ENCODE measurements at regions not wholly inside any gene's neighbourhood (a gene's known extent, or its start where the extent isn't known, plus 50 kb on each side); places are given as distances from the start of the nearest gene placed in this dataset.

DNA sequence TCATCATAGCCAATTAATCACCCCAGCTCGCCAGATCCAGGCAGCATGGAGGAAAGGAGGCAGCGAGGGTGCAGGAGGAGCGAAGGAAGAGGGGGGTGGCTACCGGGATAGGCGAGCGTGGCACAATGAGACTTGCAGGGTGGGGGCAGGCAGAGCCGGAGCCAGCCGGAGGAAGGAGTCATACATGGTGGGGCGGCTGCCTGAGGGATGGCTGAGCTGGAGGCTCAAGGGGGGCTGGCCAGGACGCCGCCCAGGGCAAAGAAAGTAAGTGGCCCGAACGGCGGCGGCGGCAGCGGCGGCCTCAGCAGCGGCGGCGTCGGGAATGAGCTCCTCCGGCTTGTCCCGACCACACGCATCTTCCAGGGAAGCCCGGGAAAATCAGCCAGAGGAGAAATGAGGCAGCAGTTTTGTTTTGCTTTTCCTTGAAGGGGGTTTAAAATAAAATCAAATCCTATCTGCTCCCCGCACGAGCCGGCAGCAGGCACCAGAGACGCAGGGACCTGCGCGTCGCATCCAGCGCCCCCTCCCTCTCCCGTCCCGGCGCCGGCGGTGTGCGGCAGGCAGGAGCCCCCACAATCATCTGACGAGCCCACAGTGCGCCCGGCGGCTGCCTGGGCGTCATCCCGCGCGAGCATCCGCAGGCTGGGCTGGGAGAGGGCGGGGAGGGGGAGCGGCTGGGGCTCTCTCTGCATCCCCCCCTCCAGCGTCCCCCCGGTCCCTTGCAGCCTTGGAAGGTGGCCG lies 263.6 kb downstream of the CTTN start:
- DNase-seq, result no peak

DNA sequence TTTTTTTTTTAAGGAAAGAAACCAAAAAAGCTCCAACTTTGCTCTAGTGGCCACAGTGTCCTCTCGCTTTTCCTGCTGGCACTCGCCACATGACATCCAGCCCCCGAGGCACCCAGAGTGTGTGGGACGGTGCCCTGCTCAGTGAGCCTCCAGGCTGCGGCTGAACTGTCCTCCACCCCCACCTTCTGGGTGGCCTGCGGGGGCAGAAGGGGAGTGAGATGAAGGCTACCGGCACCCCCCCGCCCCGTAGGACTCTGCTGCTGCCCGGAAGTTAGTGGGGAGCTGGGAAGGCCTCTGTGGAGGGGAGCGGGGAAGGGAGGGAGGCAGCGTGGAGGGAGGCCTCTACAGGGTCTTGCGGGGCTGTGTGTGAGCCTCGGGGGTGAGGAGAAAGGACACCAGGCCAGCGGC lies 264.4 kb downstream of the CTTN start:
- no peak for DNase-seq

DNA sequence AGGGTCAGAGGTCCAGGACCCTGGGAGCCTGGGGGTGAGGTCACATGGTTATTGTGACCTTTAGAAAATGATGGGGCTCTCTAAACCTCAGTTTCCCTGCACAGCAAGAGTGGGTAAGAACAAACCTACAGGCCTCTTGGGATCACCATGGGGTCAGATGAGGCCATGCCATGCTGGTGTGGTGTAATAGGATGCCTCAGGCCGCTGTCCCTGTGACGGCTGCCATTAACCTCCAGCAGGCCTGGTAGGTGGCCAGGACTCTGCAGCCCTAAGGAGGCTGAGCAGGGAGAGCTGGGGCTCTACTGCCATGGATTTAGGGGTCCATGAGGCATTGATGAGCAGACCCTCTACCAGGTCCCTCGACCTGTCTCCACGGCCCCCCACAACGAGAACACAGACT lies 265.5 kb downstream of the CTTN start:
- no peak for DNase-seq

DNA sequence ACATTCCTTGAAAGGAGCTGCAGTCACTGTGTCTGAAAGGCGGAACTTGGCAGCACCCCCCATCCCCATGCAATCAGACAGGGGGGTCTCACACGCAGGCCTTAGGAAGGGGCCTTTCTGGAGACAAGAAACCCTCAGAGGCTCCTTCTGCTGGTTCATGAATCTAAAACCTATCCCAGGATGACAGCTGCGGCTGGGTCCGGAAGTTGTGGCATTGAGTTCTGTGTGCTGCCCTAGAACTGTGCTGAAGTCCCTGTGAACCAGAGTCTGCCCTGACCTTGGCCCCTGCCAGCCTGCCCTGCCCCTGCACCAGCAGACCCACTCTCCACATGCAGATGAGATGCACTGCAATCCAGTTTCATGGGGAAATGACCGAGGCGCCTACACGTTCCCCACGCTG lies 268.0 kb downstream of the CTTN start:
- no peak for DNase-seq

DNA sequence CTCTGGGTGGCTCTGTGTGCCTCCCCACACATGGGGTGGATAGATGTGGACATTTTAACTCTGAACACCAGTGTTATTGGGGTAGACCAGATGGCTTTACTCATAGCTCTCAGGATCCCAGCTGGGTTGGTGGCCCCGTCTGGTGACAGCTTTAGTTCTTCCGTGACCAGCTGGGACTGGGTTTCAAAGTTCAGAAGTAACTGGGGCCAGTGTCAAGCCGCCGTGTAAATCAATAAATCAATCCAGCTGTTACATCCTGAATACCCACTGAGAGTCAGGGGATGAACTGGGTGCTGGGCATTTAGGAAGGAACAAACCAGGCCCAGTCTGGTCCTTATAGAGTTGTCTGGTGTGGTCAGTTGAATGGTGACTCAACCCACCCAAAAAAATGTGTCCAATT lies 269.4 kb downstream of the CTTN start:
- no peak for DNase-seq

DNA sequence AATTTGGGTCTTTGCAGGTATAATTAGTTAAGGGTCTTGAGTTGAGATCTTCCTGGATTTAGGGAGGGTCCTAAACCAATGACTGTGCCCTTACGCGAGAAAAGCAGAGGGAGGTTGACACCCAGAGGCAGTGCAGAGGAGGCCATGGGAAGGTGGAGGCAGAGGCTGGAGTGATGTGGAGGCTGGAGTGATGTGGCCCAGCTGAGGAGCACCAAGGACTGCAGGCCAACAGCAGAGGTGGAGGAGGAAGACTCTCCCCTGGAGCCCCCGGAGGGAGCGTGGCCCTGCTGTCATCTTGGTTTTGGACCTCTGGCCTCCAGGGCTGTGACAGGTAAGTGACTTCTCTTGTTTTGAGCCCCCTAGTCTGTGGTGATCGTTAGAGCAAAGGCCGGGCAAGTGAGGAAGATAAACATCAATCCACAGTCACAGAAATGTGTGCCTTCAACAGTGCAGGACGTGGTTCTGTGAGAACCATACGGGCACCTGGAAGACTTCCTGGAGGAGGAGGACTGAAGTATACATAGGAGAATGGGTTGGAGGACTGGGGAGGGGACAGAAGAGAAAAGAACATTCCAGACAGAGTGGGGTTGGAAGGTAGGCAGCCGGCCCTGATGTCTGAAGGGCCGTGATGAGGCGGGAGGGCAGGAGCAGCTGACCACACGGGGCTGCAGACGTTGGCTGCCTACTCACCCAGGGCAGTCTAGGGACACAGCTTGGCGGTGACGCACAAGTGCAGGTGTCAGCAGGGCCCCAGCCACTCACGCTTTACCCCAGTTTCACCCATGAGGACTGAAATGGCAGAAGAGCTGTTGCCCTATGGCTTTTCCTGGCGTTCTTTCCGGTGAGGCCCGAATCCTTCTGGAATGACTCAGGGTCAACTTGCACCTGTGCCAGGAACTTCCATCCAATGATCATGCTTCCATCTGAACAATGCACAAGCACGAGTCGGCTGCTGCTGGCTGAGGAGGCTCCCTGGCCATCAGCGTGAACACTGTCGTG lies 270.2 kb downstream of the CTTN start:
- no peak for DNase-seq

DNA sequence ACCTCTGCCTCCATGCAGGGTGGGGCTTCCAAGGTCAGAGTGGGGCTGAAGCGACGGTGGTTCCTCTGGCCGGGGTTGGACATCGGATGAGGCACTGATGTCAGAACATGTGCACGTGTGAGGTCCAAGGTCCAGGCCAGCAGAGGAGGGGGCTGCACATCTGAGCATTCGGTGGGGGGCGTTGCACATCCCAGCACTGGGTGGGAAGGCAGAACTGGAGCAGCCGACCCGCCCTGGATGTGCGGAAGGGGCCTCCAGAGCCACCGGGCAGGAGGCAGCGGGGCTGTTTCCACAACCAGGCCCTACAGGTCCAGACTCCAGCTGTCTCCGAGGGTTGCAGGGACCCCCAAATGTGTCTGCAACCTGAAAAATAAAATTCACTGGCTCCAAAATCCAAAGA lies 271.0 kb downstream of the CTTN start:
- DNase-seq, result no peak

DNA sequence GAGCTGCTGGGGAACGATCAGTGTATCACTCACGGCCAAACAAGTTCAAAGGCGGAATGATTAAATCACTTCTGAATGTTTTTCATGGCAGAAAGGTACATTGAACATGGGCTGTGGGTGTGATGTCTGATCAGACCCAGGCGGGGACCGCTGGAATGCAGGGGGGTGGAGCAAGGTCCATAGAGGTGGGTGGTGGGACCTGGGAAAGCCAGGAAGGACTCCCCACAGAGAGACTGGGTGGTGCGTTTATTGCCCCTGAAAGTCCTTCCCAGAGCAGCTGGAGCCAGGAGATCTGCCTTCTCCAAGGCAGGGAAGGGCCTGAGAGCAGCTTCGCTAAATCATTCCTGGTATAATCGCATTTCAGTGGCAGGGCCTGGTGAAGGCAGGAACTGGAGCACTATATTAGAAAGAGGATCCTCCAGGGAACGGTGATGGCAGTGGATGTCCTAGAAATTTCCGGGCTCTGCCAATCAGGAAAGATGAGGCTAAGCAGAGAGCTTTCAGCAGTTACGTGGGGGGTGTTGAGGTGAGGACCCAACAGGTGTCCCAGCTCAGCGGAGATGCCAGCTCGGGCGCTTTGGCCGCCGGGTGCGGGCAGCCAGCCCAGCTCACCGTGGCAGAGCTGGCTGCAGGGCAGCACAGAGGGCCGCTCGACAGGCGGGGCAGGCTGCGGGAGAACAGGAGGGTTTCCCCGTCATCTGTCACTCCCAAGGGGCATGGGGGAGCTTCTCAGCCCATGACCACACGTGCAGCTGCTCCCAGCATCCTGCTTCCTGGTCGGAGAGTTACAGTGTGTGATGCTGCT lies 271.7 kb downstream of the CTTN start:
- no peak for DNase-seq

DNA sequence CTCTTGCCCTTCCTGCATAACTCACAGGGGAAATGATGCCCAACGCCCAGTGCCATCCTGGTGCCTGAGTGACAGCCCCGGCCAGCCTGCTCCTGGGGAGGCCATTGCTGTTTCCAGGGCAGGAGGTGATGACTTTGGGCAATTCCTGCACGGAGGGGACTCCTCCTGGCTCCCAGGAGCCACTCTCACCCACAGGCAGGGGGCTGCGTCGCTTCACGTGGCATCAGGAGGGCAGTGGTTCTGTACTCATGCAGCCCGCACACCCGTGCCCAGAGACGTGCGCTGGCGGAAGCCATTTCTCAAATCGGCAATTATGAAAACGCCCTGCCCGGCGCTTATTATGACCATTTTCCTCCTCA lies 272.3 kb downstream of the CTTN start:
- no peak for DNase-seq

DNA sequence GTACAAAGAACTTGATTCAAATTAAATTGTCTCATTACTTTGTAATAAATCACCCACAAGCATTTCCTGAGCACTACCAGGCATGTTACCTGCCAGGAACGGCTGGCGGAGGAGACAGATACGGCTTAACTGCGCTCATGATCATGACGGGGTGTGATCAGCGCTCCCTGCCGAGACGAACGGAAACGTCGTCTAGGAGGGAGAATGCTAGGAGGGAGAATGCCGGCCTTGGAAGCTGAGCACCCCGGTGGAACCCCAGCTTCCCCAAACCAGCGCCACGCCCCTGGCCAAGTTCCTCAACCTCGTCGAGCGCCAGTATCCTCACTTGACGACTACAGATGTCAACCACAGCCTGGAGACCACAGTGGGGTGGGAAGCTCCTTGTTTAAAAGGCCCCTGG lies 272.8 kb downstream of the CTTN start:
- no peak for DNase-seq

DNA sequence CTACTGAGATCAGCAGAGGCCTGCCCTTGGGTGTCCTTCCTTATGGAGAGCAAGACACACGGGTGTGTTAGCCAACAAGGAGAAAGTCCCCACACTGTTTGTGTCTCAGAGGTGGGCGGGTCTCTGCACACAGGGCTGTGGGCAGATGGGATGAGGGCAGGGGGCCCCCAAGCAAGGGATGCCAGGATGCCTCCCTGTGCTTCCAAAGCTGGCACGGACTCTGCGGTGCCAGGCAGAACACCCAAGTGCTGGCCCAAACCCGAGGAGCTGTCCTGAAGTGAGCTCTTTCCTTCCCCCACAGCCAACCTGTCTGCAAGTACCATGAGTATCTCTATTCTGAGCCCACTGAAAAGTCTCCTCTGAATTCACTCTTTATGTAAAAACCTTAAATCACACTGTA lies 273.3 kb downstream of the CTTN start:
- no peak for DNase-seq

DNA sequence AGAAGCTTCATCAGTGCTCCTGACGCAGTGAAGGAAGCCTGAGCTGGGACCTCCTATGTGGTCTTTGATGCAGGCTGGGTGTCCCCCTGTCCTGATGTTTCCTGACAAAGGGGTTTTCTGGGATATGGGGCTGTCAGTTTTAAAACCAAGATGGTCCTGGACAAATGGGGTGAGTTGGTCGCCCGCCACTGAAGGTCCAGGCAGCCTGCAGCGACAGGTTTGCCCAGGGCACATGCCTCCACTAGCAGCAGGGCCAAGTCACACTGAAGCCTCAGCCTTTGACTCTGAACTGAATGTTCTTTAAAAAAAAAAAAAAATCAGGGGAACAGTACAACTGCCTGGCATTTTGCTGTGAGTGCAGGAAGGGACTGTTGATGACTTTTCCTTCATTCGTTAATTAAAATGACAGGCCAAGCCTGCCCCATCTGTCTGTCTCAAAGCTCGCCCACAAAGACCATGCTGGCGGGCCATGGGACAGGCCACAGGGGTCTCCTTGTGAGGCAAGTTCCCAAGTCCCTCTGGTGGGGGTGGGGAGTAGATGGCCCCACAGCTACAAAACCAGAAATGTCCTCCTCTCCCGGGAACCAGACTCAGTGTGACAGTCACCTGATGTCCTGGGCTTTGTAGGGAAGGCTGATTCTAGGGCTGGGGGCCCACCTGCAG lies 274.8 kb downstream of the CTTN start:
- DNase-seq, result no peak

DNA sequence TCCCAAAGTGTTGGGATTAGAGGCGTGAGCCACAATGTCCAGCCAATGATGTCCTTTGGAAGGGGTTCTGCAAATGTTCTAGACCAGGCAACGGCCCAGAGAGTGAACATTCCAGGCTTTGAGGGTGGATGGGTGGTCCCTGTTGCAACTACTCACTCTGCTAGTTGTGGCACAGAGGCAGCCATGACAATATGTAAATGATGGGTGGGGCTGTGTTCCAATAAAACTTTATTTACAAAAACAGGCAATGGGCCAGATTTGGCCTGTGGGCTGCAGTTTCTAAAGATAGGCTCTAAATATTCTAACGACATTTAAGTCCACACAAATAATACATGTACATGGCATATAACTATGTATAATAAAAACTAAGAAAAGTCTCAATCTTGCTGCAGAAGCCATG lies 276.3 kb downstream of the CTTN start:
- no peak for DNase-seq

DNA sequence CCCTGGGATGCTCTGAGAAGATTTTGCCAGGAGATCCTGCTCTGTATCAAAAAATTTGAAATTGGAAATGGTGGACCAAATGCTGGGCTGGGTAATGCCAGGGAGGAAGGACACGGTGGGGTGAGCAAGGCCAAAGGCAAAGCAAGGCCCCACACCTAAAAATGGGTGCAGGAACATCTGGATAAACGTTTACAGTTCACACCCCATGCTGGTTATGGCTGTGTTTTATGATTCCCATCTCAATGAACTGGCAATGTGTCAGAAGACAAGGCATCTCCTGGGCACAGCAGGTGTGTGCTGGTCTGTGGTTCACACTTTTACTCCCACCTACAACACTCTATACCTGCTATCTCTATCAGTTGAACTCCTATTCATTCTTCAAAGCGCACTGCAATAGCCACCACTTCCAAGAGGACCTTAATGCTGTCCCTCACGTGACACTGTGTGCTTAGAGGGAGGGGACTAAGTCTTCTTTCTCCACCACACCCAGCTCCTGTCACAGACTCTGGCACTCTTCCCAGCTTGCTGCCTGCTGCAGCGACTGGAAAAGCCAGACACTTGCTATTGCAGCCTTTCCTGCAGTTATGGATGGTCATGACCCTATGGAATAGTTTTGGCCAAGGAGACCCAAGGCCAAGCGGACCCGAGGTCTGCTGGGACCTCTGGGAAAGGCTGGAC lies 277.5 kb downstream of the CTTN start:
- DNase-seq, result no peak

DNA sequence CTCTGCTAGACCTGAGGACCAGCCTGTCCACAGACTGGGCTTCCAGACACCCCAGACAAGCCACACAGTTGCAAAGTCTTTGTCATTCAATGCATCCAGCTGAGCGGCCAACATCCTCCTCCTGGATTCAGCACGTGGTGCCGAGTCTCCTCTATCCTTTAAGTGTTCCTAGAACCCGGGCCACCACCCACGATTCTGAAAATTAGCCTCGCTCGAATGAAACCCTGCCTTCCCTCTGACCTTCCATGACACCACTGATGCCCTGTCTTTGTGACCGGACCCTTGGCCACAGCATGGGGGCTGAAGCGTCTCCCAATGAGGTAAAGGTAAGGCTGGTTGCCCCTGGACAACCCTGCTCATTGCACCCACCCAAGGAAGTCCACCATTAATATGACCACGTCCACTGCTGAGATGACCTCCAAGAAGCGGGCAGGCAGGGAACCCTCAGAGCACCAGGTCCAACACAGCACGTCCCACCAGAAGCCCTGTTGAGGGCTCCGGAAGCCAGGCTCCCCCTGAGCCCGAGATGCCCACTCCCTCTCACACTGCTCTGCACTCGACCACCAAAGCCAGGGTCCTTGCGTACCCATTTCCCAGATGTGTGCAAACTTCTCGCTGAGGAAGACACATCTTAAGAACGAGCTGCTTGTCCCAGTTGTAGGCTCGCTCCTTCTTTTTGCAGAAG lies 279.0 kb downstream of the CTTN start:
- DNase-seq, result no peak

DNA sequence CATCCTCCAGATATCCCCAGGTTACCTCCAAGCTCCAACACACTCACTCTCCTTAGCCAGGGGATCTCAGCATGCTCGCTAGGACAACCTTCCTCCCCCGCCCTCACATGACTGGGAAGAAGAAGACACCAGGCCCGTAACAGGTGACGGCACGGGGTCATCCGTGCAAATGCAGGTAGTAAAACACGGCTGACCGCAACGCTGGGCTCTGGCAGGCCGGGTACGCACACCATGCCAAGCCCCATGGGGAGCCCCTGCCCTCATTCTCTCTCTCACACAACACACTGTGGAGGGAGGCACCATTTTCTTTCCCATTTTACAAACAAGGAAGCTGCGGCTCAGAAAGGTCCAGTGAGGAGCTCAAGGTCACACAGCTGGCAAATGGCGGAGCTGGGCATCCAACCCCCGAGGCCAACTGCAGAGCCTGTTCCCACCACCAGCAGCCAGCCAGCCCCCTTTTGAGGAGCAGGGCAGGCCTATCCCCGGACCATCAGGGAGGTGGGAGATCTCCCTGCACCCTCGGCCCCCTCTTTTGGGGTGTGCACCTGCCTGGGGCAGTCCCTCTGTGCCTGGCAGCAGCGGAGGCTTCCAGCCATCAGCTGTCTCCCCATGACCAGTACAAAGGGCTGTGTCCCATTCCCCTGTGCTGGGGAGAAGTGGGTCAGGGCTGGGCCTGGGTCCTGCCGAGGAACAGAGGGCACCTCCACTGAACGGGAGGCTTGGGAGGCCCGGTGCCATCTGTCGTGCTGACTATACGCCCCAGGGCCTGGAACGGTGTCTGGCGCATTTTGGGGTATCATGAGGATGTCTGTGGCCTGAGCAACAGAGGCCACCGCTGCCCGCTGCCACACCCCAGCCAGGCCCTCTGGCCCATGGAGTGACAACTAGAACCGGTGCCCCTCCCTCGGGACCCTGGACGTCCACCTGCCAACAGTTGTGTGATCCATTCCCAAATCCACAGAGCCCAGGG lies 280.9 kb downstream of the CTTN start:
- no peak for DNase-seq

DNA sequence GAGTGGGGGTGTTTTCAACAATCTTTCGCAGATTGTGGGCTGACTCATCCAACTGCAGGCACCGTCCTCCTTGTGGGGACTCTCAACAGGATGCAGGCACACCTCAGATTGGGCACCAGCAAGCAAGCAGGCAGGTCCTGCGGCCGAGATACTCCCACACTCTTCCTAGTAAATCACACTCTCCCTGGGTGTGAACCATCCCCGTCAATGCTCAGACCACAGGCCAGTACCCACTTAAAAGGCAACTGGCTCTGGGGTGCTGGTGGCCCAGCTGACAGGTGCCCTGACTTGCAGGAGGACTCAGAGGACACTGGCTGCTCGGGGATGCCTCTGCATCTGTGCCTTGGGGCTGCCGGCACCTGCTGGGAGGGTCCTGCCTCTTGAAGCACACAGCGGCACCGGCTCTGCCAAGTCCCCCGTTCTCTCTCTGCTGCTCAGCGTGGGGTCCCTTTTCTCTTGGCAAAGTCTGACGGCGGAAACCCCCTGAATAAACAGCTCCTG lies 282.5 kb downstream of the CTTN start:
- no peak for DNase-seq

DNA sequence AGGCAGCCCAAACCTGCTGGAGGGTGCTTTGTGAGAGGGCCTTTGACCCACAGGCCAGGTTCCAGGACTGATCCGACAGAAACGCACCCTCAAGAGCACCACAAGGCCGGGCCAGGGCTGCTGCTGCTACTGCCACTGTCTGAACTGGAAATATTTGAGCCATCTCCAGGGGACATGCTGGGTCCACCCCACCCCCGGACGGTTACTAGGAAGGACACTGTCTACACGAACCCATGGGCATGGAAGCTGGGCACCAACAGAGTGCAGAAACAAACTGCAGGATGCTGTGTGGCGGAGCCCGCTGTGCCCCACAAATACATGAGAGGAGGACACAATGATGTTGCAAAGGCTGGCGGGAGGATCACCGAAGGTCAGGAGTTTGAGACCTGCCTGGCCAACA lies 283.7 kb downstream of the CTTN start:
- no peak for DNase-seq

DNA sequence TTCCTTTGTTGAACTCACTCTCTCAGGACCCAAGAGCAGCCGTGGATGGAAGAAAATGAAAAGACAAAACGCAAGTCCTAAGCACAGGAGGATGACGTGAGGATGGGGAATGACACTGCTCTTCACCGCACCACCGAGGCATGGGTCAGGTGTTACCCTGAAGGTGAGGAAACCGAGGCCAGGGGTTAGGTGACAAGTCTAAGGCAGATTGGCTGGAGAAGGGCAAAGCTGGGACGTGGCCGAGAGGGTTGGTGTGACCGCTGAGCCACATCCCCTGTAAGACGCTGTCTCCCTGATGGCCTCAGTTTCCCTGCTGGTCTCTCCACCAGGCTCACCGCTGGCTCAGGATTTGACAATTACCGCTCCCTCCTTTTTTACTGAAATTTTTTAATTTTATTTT lies 284.4 kb downstream of the CTTN start:
- no peak for DNase-seq

DNA sequence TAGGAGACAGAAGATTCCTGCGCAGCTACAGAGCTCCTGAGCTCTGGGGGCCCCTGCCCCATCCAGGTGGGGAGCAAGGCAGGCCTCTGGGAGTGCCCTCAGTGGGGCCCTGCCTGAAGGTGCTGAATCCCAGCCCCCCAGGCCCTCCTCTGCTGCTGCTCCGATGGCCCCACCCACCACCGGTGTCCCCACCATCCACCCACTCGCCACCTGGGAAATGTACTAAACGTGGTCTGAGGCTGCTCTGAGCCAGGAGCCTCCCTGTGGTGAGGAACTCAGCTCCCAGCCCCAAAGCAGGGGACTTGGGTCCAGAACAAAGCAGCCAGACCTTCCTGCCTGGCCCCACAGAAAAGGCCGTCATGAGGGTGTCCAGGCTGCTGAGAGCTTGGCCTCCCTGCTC lies 289.4 kb downstream of the CTTN start:
- DNase-seq, result no peak
